ENCODE measurements at regions not wholly inside any gene's neighbourhood (a gene's known extent, or its start where the extent isn't known, plus 50 kb on each side); places are given as distances from the start of the nearest gene placed in this dataset.
A peak's percentile ranks its signal among the peaks of the same experiment; 100 is the strongest.

DNA sequence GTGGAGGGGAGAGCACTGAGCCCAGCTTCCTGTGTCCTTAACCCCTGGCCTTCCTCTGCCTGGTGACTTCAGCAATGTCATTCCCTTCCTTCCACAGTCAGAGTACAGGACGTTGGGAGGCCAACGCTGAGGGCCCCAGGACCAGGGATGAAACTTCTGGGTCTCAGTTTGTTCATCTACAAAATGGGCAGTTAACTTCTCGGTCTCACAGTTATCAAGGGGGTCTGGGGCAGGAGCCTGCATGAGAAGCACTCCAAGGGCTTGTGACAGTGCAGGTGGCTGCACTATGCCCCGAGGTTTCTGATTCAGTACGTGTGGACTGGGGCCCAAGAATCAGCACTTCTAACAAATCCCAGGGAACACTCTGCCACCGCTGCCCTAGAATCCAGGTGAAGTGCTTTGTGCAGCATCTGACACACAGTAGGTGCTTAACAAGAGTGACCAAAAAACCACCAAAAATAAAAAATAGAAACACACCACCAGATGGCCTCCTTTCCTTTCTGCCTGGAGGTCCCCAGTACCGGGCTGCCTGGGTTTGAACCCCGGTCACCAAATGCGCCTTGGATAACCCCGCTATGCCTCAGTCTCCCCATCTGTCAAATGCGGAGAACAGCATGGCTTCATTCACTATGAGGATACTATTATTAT, 80.4 kb downstream of the RFLNA start:
- TF ChIP-seq CTCF (IDR thresholded peaks at IDR 0.05; ENCODE audit: borderline replicate concordance, extremely low read depth, low read length, poor library complexity, severe bottlenecking) (peak; percentile 22), EZH2 (IDR thresholded peaks at IDR 0.05; ENCODE audit: borderline replicate concordance, low read depth, low read length, severe bottlenecking) (no peak)
